ENCODE measurements at regions not wholly inside any gene's neighbourhood (a gene's known extent, or its start where the extent isn't known, plus 50 kb on each side); places are given as distances from the start of the nearest gene placed in this dataset.
"Not testable (repeated sequence)": the region's sequence is repeated elsewhere in the genome, so short reads cannot be mapped to it uniquely, and the experiment has no call there.

DNA sequence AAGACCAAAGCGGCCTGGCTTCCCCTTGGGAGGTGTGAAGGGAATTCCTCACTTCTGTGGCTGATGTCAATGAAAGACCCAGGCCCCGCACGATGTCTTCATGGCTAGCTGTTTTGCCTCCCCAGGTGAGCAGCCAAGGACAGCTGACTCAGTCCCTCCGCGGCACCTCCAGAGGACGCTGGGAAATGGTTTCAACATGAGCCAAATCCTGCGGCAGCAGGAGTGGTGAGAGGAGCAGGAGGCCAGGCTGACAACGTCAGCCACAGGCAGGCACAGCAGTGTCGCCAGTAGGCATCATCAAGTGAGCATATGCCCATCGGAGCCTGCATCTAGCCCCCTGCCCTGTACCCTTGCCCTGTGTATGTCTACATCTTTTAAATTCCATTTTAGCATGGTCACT lies 156.4 kb upstream of the RAB6C start:
- TF ChIP-seq, protein P1, sequence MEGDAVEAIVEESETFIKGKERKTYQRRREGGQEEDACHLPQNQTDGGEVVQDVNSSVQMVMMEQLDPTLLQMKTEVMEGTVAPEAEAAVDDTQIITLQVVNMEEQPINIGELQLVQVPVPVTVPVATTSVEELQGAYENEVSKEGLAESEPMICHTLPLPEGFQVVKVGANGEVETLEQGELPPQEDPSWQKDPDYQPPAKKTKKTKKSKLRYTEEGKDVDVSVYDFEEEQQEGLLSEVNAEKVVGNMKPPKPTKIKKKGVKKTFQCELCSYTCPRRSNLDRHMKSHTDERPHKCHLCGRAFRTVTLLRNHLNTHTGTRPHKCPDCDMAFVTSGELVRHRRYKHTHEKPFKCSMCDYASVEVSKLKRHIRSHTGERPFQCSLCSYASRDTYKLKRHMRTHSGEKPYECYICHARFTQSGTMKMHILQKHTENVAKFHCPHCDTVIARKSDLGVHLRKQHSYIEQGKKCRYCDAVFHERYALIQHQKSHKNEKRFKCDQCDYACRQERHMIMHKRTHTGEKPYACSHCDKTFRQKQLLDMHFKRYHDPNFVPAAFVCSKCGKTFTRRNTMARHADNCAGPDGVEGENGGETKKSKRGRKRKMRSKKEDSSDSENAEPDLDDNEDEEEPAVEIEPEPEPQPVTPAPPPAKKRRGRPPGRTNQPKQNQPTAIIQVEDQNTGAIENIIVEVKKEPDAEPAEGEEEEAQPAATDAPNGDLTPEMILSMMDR (conservative IDR thresholded peaks at IDR 0.05; ENCODE audit: low read length), result no peak
- H3K4me3 ChIP-seq (ENCODE audit: low read length), result no peak overlapping the region
- no peak for DNase-seq (ENCODE audit: low read depth)

DNA sequence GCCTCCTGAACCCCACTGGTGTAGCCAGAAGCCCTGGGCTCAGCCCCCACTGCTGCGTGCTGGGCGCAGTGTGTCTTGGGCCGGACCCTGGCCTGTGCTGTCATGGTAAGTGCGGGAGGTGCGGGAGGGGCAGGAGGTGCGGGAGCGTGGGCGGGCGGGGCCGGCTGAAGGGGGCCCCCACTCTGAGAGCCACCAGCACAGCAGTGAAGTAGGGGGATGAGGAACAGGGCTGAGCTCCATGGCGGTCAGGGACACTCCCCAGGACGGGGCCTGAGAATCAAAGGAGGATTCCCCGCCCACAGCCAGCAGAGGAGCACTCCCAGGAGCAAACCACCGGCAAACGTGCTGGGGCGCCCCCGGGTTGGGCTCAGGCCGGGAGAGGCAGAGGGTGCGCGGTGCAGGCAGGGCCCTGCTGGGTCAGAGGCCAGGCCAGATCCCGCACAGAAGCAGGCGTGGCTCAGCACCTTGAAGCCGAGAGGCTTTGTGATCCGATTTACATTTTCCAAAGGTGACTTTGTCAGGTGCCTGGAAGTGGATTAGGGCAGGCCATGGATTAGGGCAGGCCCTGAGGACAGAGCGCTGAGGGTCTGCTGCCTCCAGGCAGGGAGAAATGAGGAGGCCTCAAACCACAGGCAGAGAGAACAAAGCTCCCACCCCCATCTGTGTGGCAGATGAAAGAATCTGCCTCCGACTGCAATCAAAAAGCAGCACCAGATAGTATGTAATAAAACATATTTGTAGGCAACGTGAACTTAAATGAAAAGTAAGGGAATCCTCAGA lies 152.0 kb upstream of the RAB6C start:
- TF ChIP-seq, protein P1 (conservative IDR thresholded peaks at IDR 0.05; ENCODE audit: low read length), result no peak
- no peak for DNase-seq (ENCODE audit: low read depth)
- no peak overlapping the region for H3K4me3 ChIP-seq (ENCODE audit: low read length)

DNA sequence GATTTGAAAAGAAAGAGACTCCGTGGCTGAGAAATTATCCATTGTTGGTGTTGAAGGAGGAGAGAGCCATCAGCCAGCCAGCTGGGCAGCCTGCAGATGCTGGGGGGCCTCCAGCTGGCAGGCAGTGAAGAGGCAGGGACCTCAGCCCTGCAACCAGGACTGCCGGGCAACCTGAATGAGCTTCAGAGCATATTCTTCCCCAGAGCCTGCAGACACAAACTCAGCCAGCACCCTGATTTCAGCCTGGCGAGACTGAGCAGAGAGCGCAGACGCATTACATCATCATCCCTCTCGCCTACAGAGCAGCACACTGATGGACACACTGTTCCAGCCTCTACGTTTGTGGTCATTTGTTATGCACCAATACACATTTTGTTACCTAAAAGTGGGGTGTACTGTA lies 150.7 kb upstream of the RAB6C start:
- DNase-seq (ENCODE audit: low read depth), result no peak
- TF ChIP-seq, protein P1 (conservative IDR thresholded peaks at IDR 0.05; ENCODE audit: low read length), result no peak
- H3K4me3 ChIP-seq (ENCODE audit: low read length), result no peak overlapping the region

DNA sequence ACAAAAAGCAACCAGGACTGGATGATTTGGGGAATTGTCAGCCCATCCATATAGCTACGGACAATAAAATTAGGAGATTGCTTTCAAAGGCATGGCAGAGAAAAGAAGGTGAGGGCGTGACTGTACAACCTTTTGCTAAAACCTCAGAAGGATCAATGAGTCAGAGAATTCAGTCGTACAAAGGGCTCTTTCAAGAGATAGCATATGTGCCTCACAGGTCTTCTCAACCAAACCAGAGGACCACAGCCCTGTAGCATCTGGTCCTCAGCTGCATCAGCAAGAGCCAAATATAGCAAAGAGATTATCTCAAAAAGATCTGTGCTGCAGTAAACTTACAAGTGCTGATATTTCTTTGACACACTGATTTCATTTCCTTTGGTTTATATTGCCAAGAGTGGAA lies 149.9 kb upstream of the RAB6C start:
- TF ChIP-seq, protein P1 (conservative IDR thresholded peaks at IDR 0.05; ENCODE audit: low read length), result no peak
- H3K4me3 ChIP-seq (ENCODE audit: low read length), result no peak overlapping the region
- no peak for DNase-seq (ENCODE audit: low read depth)

DNA sequence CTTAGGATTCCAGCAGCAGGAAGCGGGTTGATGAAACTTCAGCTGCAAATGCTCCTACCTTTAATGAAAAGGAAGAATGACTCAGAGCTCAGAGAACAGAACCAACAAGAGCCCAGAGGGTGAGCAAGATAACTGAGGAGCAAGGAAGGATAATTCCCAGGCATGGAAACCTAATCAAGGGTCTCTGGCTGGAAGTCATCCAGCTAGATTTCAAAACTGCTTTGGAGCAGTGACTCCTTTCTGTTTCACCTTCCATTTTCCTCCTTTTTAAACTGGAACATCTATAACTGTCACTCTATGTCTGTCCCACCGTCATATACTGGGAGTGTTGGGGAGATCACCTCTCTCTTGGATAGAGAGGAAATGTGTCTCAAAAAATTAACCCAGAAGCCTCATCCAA lies 148.4 kb upstream of the RAB6C start:
- TF ChIP-seq, protein P1 (conservative IDR thresholded peaks at IDR 0.05; ENCODE audit: low read length), result no peak
- no peak overlapping the region for H3K4me3 ChIP-seq (ENCODE audit: low read length)
- DNase-seq (ENCODE audit: low read depth), result no peak

DNA sequence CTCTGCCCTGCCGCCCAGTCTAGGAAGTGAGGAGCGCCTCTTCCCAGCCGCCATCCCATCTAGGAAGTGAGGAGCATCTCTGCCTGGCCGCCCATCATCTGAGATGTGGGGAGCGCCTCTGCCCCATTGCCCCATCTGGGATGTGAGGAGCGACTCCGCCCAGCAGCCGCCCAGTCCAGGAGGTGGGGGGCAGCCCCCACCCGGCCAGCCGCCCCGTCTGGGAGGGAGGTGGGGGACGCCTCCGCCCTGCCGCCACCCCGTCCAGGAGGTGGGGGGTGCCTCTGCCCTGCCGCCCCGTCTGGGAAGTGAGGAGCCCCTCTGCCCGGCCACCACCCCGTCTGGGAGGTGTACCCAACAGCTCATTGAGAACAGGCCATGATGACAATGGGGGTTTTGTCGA lies 146.0 kb upstream of the RAB6C start:
- not testable (repeated sequence) for H3K4me3 ChIP-seq (ENCODE audit: low read length); DNase-seq (ENCODE audit: low read depth)

DNA sequence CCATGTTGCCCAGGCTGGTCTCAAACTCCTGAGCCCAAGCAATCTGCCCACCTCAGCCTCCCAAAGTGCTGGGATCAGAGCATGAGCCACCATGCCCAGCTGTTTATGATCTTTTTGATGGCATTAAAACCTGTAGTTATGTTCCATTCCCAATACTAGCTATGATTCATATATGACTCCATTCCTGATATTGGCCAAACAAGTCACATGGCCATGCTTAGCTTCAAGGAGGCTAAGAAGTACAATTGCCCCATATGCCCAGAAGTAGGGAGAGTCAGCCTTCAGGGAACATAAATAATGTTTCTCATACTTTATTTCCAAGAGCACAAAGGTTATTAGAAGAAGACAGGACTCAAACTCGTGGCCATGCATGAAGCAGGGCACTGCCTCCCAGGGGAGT lies 132.4 kb upstream of the RAB6C start:
- no peak overlapping the region for H3K4me3 ChIP-seq (ENCODE audit: low read length)
- TF ChIP-seq, protein P1 (conservative IDR thresholded peaks at IDR 0.05; ENCODE audit: low read length), result no peak
- DNase-seq (ENCODE audit: low read depth), result no peak

Measured in AG10803 (cell line).